GM23338 (cell line): ENCODE measurements at regions not wholly inside any gene's neighbourhood (a gene's known extent, or its start where the extent isn't known, plus 50 kb on each side); places are given as distances from the start of the nearest gene placed in this dataset.
"Not testable (repeated sequence)": the region's sequence is repeated elsewhere in the genome, so short reads cannot be mapped to it uniquely, and the experiment has no call there.

Experiments
- ATAC-seq: fragments of 200-7000 bp; cut with Tn5 transposase; 3 replicates; pipeline ENCODE4 v1.9.1; 2020
- DNase-seq: peaks from one replicate; pipeline ENCODE4 v3.0.0-alpha.2; 2015; ENCODE audit warnings: low spot score
- H2AFZ ChIP-seq: fragments of 200-600 bp; sonication (generic); 2 replicates; pipeline ENCODE4 v1.8.0; 2016; ENCODE audit warnings: antibody characterized with exemption, mild to moderate bottlenecking, moderate library complexity
- H3F3A ChIP-seq: fragments of 200-600 bp; sonication (generic); replicated peaks from 2 replicates; pipeline ENCODE4 v1.8.0; 2017; ENCODE audit warnings: antibody characterized with exemption, mixed run types, low read depth
- H3K27ac ChIP-seq: fragments of 200-600 bp; sonication (generic); 2 replicates; pipeline ENCODE4 v1.6.1; 2016; ENCODE audit warnings: low read depth
- H3K27me3 ChIP-seq: fragments of 200-600 bp; sonication (generic); 2 replicates; pipeline ENCODE4 v1.8.0; 2016; ENCODE audit warnings: mild to moderate bottlenecking, mixed run types, moderate library complexity; ENCODE audit not compliant: insufficient read depth
- H3K36me3 ChIP-seq: fragments of 200-600 bp; sonication (generic); 2 replicates; pipeline ENCODE4 v1.8.0; 2016; ENCODE audit warnings: mild to moderate bottlenecking; ENCODE audit not compliant: insufficient read depth
- H3K4me1 ChIP-seq: fragments of 200-600 bp; sonication (generic); 2 replicates; pipeline ENCODE4 v1.8.0; 2016; ENCODE audit warnings: mild to moderate bottlenecking, moderate library complexity; ENCODE audit not compliant: insufficient read depth
- H3K4me2 ChIP-seq: fragments of 200-600 bp; sonication (generic); 2 replicates; pipeline ENCODE4 v1.7.1; 2017; ENCODE audit warnings: mixed run types
- H3K4me3 ChIP-seq: fragments of 200-600 bp; sonication (generic); 2 replicates; pipeline ENCODE4 v1.6.1; 2016; ENCODE audit warnings: mixed run types
- H3K79me2 ChIP-seq: fragments of 200-600 bp; sonication (generic); replicated peaks from 2 replicates; pipeline ENCODE4 v1.8.0; 2017; ENCODE audit warnings: mild to moderate bottlenecking; ENCODE audit not compliant: insufficient read depth
- H3K9me2 ChIP-seq: fragments of 200-600 bp; sonication (generic); 2 replicates; pipeline ENCODE4 v1.8.0; 2017; ENCODE audit not compliant: insufficient read depth
- H4K20me1 ChIP-seq: fragments of 200-600 bp; sonication (generic); replicated peaks from 2 replicates; pipeline ENCODE4 v1.8.0; 2017; ENCODE audit warnings: mild to moderate bottlenecking; ENCODE audit not compliant: insufficient read depth
- H3K27ac Mint-ChIP-seq: 2 replicates; pipeline ENCODE4 v1.8.0; 2020; ENCODE audit warnings: inconsistent platforms, mild to moderate bottlenecking, moderate library complexity, mixed read lengths
- H3K27me3 Mint-ChIP-seq: 3 replicates; pipeline ENCODE4 v1.8.0; 2022; ENCODE audit warnings: low read depth, mild to moderate bottlenecking, moderate library complexity, mixed read lengths, inconsistent platforms; ENCODE audit not compliant: insufficient read depth, poor library complexity
- H3K36me3 Mint-ChIP-seq: 3 replicates; pipeline ENCODE4 v1.8.0; 2021; ENCODE audit warnings: low read depth, mild to moderate bottlenecking, inconsistent platforms, moderate library complexity, mixed read lengths
- H3K4me1 Mint-ChIP-seq: 3 replicates; pipeline ENCODE4 v1.8.0; 2020; ENCODE audit warnings: mild to moderate bottlenecking, inconsistent platforms, mixed read lengths
- H3K4me3 Mint-ChIP-seq: 3 replicates; pipeline ENCODE4 v1.8.0; 2021; ENCODE audit warnings: moderate library complexity, mild to moderate bottlenecking, inconsistent platforms, mixed read lengths
- H3K9me3 Mint-ChIP-seq: 3 replicates; pipeline ENCODE4 v1.8.0; 2020; ENCODE audit warnings: moderate library complexity, mild to moderate bottlenecking, inconsistent platforms, mixed read lengths
- JUNB ChIP-seq: IDR thresholded peaks from one replicate; pipeline ENCODE4 v1.6.1; 2016; ENCODE audit warnings: antibody characterized with exemption; ENCODE audit not compliant: unreplicated experiment
- NANOG ChIP-seq: IDR thresholded peaks from 2 replicates; pipeline ENCODE4 v1.6.1; 2016; ENCODE audit warnings: antibody characterized with exemption, borderline replicate concordance
- ZNF114 ChIP-seq: fragments of 250-450 bp; sonication (Bioruptor Pico); IDR thresholded peaks from 2 replicates; pipeline ENCODE4 v1.5.0; 2020; ENCODE audit warnings: mild to moderate bottlenecking, moderate library complexity
- TF ChIP-seq, protein P1 (sequence below): fragments of 250-450 bp; sonication (Bioruptor Pico); IDR thresholded peaks from 2 replicates; pipeline ENCODE4 v1.5.0; 2020; ENCODE audit warnings: mild to moderate bottlenecking, moderate library complexity
- TF ChIP-seq, protein P2 (sequence below): IDR thresholded peaks from one replicate; pipeline ENCODE4 v1.6.1; 2018; ENCODE audit warnings: antibody characterized with exemption; ENCODE audit not compliant: unreplicated experiment

DNA sequence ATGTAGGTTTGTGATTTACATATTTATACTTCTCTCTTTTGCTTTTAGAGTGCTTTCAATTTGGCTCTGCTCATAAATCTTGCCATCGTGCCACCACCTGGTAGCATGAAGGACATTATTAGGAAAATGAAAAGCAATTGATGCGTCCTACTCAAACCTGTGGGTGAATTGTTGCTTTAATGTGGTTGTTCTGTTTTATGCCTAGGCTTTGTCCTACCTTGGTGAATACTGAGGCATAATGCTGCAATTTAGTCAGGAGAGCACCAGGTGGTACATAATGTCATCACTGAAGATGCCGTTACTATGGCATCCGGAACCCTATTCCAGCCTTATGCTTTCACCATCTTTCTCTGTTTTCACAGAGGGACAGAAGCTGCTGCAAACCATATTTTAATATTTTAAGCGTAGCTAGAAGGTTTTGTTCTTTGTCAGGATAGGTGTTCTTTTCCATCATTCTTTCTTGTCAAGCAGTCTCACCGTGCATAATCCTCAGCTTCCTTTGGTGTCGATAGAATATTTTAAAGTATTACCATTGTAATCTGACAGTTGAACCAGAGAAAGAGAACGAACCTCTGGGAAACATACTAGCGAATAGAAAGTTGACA, 68.5 kb upstream of the PKP2 start:
- Mint-ChIP-seq H3K27ac (no peak overlapping the region), H3K27me3 (no peaks in the 10 kb centered on the region), H3K4me3 (no peak overlapping the region), H3K4me1 (no peaks in the 10 kb centered on the region), H3K9me3 (no peaks in the 10 kb centered on the region), H3K36me3 (no peaks in the 10 kb centered on the region)
- Histone ChIP-seq H3K9me2 (no peaks in the 10 kb centered on the region), H3K4me2 (no peak overlapping the region), H4K20me1 (no peaks in the 10 kb centered on the region), H3K4me3 (no peak overlapping the region), H3K4me1 (no peaks in the 10 kb centered on the region), H3F3A (no peaks in the 10 kb centered on the region), H3K27me3 (no peaks in the 10 kb centered on the region), H3K27ac (no peak overlapping the region), H3K36me3 (no peaks in the 10 kb centered on the region; the same call in 1 of the 2 replicates), H3K79me2 (no peaks in the 10 kb centered on the region), H2AFZ (no peak overlapping the region)
- TF ChIP-seq JUNB (no peak), ZNF114 (CRISPR knock-in tag) (no peak), NANOG (no peak)
- TF ChIP-seq, protein P1, sequence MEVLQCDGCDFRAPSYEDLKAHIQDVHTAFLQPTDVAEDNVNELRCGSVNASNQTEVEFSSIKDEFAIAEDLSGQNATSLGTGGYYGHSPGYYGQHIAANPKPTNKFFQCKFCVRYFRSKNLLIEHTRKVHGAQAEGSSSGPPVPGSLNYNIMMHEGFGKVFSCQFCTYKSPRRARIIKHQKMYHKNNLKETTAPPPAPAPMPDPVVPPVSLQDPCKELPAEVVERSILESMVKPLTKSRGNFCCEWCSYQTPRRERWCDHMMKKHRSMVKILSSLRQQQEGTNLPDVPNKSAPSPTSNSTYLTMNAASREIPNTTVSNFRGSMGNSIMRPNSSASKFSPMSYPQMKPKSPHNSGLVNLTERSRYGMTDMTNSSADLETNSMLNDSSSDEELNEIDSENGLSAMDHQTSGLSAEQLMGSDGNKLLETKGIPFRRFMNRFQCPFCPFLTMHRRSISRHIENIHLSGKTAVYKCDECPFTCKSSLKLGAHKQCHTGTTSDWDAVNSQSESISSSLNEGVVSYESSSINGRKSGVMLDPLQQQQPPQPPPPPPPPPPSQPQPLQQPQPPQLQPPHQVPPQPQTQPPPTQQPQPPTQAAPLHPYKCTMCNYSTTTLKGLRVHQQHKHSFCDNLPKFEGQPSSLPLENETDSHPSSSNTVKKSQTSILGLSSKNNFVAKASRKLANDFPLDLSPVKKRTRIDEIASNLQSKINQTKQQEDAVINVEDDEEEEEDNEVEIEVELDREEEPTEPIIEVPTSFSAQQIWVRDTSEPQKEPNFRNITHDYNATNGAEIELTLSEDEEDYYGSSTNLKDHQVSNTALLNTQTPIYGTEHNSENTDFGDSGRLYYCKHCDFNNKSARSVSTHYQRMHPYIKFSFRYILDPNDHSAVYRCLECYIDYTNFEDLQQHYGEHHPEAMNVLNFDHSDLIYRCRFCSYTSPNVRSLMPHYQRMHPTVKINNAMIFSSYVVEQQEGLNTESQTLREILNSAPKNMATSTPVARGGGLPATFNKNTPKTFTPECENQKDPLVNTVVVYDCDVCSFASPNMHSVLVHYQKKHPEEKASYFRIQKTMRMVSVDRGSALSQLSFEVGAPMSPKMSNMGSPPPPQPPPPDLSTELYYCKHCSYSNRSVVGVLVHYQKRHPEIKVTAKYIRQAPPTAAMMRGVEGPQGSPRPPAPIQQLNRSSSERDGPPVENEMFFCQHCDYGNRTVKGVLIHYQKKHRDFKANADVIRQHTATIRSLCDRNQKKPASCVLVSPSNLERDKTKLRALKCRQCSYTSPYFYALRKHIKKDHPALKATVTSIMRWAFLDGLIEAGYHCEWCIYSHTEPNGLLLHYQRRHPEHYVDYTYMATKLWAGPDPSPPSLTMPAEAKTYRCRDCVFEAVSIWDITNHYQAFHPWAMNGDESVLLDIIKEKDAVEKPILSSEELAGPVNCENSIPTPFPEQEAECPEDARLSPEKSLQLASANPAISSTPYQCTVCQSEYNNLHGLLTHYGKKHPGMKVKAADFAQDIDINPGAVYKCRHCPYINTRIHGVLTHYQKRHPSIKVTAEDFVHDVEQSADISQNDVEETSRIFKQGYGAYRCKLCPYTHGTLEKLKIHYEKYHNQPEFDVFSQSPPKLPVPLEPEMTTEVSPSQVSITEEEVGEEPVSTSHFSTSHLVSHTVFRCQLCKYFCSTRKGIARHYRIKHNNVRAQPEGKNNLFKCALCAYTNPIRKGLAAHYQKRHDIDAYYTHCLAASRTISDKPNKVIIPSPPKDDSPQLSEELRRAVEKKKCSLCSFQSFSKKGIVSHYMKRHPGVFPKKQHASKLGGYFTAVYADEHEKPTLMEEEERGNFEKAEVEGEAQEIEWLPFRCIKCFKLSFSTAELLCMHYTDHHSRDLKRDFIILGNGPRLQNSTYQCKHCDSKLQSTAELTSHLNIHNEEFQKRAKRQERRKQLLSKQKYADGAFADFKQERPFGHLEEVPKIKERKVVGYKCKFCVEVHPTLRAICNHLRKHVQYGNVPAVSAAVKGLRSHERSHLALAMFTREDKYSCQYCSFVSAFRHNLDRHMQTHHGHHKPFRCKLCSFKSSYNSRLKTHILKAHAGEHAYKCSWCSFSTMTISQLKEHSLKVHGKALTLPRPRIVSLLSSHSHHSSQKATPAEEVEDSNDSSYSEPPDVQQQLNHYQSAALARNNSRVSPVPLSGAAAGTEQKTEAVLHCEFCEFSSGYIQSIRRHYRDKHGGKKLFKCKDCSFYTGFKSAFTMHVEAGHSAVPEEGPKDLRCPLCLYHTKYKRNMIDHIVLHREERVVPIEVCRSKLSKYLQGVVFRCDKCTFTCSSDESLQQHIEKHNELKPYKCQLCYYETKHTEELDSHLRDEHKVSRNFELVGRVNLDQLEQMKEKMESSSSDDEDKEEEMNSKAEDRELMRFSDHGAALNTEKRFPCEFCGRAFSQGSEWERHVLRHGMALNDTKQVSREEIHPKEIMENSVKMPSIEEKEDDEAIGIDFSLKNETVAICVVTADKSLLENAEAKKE (CRISPR knock-in tag): no peak
- TF ChIP-seq, protein P2, sequence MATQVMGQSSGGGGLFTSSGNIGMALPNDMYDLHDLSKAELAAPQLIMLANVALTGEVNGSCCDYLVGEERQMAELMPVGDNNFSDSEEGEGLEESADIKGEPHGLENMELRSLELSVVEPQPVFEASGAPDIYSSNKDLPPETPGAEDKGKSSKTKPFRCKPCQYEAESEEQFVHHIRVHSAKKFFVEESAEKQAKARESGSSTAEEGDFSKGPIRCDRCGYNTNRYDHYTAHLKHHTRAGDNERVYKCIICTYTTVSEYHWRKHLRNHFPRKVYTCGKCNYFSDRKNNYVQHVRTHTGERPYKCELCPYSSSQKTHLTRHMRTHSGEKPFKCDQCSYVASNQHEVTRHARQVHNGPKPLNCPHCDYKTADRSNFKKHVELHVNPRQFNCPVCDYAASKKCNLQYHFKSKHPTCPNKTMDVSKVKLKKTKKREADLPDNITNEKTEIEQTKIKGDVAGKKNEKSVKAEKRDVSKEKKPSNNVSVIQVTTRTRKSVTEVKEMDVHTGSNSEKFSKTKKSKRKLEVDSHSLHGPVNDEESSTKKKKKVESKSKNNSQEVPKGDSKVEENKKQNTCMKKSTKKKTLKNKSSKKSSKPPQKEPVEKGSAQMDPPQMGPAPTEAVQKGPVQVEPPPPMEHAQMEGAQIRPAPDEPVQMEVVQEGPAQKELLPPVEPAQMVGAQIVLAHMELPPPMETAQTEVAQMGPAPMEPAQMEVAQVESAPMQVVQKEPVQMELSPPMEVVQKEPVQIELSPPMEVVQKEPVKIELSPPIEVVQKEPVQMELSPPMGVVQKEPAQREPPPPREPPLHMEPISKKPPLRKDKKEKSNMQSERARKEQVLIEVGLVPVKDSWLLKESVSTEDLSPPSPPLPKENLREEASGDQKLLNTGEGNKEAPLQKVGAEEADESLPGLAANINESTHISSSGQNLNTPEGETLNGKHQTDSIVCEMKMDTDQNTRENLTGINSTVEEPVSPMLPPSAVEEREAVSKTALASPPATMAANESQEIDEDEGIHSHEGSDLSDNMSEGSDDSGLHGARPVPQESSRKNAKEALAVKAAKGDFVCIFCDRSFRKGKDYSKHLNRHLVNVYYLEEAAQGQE: no peak
- DNase-seq (no peak), ATAC-seq (no peak)

DNA sequence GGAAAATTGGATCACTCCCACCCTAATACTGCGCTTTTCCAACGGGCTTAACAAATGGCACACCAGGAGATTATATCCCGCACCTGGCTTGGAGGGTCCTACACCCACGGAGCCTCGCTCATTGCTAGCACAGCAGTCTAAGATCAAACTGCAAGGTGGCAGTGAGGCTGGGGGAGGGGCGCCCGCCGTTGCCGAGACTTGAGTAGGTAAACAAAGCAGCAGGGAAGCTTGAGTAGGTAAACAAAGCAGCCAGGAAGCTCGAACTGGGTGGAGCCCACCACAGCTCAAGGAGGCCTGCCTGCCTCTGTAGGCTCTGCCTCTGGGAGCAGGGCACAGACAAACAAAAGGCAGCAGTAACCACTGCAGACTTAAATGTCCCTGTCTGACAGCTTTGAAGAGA, 59.8 kb upstream of the PKP2 start:
- ATAC-seq, H3K4me1 Mint-ChIP-seq, H3K4me3 Mint-ChIP-seq, H4K20me1 ChIP-seq, H3K27ac ChIP-seq, H3K27me3 ChIP-seq, H3K9me2 ChIP-seq, H2AFZ ChIP-seq, H3K79me2 ChIP-seq, H3K27me3 Mint-ChIP-seq, H3K4me1 ChIP-seq, DNase-seq, H3K4me2 ChIP-seq, H3F3A ChIP-seq, H3K4me3 ChIP-seq, H3K36me3 ChIP-seq, H3K27ac Mint-ChIP-seq: not testable (repeated sequence)
- H3K36me3 Mint-ChIP-seq: peaks cover 12% of the 10 kb centered on the region; the same call in 2 of the 3 replicates
- peaks cover 43% of the 10 kb centered on the region for H3K9me3 Mint-ChIP-seq
